HEK293 (cell line): ENCODE measurements at regions not wholly inside any gene's neighbourhood (a gene's known extent, or its start where the extent isn't known, plus 50 kb on each side); places are given as distances from the start of the nearest gene placed in this dataset.

ENCODE experiments used
- ATF2 ChIP-seq: fragments of 450-650 bp; formaldehyde crosslinking; IDR thresholded peaks from 2 replicates; pipeline ENCODE4 v1.5.1; 2016; ENCODE audit warnings: missing biosample characterization, missing genetic modification characterization, low read depth
- KLF10 ChIP-seq: fragments of 450-650 bp; IDR thresholded peaks from 2 replicates; pipeline ENCODE4 v1.5.1; 2018; ENCODE audit warnings: missing biosample characterization, mild to moderate bottlenecking, missing genetic modification characterization
- MYNN ChIP-seq: fragments of 450-650 bp; formaldehyde crosslinking; IDR thresholded peaks from 2 replicates; pipeline ENCODE4 v1.5.1; 2016; ENCODE audit warnings: missing biosample characterization, missing genetic modification characterization, borderline replicate concordance
- SCRT2 ChIP-seq: fragments of 450-650 bp; formaldehyde crosslinking; IDR thresholded peaks from 2 replicates; pipeline ENCODE4 v1.5.1; 2016; ENCODE audit warnings: missing biosample characterization, missing genetic modification characterization
- ZBTB17 ChIP-seq: fragments of 450-650 bp; formaldehyde crosslinking; IDR thresholded peaks from 2 replicates; pipeline ENCODE4 v1.5.1; 2016; ENCODE audit warnings: missing biosample characterization, missing genetic modification characterization
- ZBTB26 ChIP-seq: fragments of 450-650 bp; formaldehyde crosslinking; optimal IDR thresholded peaks from 2 replicates; pipeline ENCODE3; 2016; ENCODE audit warnings: missing biosample characterization, mild to moderate bottlenecking, missing genetic modification characterization
- ZBTB6 ChIP-seq: fragments of 450-650 bp; formaldehyde crosslinking; IDR thresholded peaks from 2 replicates; pipeline ENCODE4 v1.5.1; 2017; ENCODE audit warnings: missing biosample characterization, missing genetic modification characterization
- ZNF23 ChIP-seq: fragments of 450-650 bp; formaldehyde crosslinking; IDR thresholded peaks from 2 replicates; pipeline ENCODE4 v1.5.1; 2016; ENCODE audit warnings: missing biosample characterization, missing genetic modification characterization, borderline replicate concordance
- ZNF488 ChIP-seq: fragments of 450-650 bp; formaldehyde crosslinking; IDR thresholded peaks from 2 replicates; pipeline ENCODE4 v1.5.1; 2016; ENCODE audit warnings: missing biosample characterization, missing genetic modification characterization
- ZNF621 ChIP-seq: fragments of 450-650 bp; formaldehyde crosslinking; IDR thresholded peaks from 2 replicates; pipeline ENCODE4 v1.5.1; 2017; ENCODE audit warnings: missing biosample characterization, missing genetic modification characterization
- ZNF677 ChIP-seq: fragments of 450-650 bp; IDR thresholded peaks from 2 replicates; pipeline ENCODE4 v1.5.0; 2018; ENCODE audit warnings: missing biosample characterization, mild to moderate bottlenecking, missing genetic modification characterization, moderate library complexity
- TF ChIP-seq, protein P1 (sequence below): fragments of 450-650 bp; formaldehyde crosslinking; IDR thresholded peaks from 2 replicates; pipeline ENCODE4 v1.5.1; 2016; ENCODE audit warnings: missing biosample characterization, missing genetic modification characterization
- TF ChIP-seq, protein P2 (sequence below): fragments of 450-650 bp; formaldehyde crosslinking; IDR thresholded peaks from 2 replicates; pipeline ENCODE4 v1.5.1; 2016; ENCODE audit warnings: missing biosample characterization, missing genetic modification characterization
- TF ChIP-seq, protein P3 (sequence below): sonication (generic); formaldehyde crosslinking; IDR thresholded peaks from 2 replicates; pipeline ENCODE4 v1.8.1; 2022; ENCODE audit warnings: mild to moderate bottlenecking, moderate library complexity, missing genetic modification reagents

DNA sequence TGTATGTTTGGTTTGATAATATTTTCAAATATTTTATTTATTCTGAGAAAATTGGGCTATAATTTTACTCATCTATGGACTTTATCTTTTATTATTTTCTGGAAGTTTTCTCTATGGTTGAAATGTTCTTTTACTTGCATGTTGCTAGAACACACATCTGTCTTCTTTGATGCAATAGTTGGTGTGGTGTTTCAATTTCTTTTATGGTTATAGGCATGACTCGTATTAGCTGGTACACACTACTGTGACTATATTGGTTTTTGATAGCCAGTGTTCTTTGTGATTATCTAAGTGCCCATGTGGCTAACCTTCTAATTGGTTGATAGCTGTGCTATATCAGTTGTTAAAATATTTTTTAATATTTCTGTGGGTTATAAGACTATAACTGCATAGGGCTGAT is 1343.3 kb upstream of the GJE1 start:
- TF ChIP-seq ZBTB26 (tag by site-specific recombination) (no peak), ZBTB6 (tag by site-specific recombination) (no peak), ZNF621 (tag by site-specific recombination) (no peak), ZBTB17 (no peak), KLF10 (tag by site-specific recombination) (no peak), ZNF488 (tag by site-specific recombination) (no peak), ATF2 (no peak), SCRT2 (tag by site-specific recombination) (no peak), ZNF23 (tag by site-specific recombination) (no peak), MYNN (no peak), ZNF677 (no peak)
- TF ChIP-seq, protein P1, sequence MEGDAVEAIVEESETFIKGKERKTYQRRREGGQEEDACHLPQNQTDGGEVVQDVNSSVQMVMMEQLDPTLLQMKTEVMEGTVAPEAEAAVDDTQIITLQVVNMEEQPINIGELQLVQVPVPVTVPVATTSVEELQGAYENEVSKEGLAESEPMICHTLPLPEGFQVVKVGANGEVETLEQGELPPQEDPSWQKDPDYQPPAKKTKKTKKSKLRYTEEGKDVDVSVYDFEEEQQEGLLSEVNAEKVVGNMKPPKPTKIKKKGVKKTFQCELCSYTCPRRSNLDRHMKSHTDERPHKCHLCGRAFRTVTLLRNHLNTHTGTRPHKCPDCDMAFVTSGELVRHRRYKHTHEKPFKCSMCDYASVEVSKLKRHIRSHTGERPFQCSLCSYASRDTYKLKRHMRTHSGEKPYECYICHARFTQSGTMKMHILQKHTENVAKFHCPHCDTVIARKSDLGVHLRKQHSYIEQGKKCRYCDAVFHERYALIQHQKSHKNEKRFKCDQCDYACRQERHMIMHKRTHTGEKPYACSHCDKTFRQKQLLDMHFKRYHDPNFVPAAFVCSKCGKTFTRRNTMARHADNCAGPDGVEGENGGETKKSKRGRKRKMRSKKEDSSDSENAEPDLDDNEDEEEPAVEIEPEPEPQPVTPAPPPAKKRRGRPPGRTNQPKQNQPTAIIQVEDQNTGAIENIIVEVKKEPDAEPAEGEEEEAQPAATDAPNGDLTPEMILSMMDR (tag by site-specific recombination) = no peak
- TF ChIP-seq, protein P2, sequence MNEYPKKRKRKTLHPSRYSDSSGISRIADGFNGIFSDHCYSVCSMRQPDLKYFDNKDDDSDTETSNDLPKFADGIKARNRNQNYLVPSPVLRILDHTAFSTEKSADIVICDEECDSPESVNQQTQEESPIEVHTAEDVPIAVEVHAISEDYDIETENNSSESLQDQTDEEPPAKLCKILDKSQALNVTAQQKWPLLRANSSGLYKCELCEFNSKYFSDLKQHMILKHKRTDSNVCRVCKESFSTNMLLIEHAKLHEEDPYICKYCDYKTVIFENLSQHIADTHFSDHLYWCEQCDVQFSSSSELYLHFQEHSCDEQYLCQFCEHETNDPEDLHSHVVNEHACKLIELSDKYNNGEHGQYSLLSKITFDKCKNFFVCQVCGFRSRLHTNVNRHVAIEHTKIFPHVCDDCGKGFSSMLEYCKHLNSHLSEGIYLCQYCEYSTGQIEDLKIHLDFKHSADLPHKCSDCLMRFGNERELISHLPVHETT (tag by site-specific recombination) = no peak
- TF ChIP-seq, protein P3, sequence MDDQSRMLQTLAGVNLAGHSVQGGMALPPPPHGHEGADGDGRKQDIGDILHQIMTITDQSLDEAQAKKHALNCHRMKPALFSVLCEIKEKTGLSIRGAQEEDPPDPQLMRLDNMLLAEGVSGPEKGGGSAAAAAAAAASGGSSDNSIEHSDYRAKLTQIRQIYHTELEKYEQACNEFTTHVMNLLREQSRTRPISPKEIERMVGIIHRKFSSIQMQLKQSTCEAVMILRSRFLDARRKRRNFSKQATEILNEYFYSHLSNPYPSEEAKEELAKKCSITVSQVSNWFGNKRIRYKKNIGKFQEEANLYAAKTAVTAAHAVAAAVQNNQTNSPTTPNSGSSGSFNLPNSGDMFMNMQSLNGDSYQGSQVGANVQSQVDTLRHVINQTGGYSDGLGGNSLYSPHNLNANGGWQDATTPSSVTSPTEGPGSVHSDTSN (CRISPR knock-in tag) = no peak
